OCI-LY3 (cell line): ENCODE measurements at regions not wholly inside any gene's neighbourhood (a gene's known extent, or its start where the extent isn't known, plus 50 kb on each side); places are given as distances from the start of the nearest gene placed in this dataset.

Experiments used
- H2AFZ ChIP-seq: fragments of 200-600, 300-600 bp; shearing (Covaris generic); 2 replicates; pipeline ENCODE4 v1.6.0; 2014; ENCODE audit warnings: antibody characterized with exemption, low read depth, low read length
- H3K27ac ChIP-seq: fragments of 200-600, 300-600 bp; sonication (generic); 2 replicates; pipeline ENCODE4 v1.5.1; 2014; ENCODE audit warnings: mild to moderate bottlenecking, low read length, moderate library complexity, mixed read lengths
- H3K27me3 ChIP-seq: fragments of 200-600, 300-600 bp; sonication (generic); 2 replicates; pipeline ENCODE4 v1.6.1; 2014; ENCODE audit warnings: low read depth, low read length, mixed read lengths
- H3K36me3 ChIP-seq: fragments of 200-600, 300-600 bp; sonication (generic); replicated peaks from 2 replicates; pipeline ENCODE3; 2014; ENCODE audit warnings: low read depth, low read length, mixed read lengths
- H3K4me1 ChIP-seq: fragments of 300-600, 200-600 bp; sonication (generic); 2 replicates; pipeline ENCODE4 v1.6.1; 2014; ENCODE audit warnings: low read length, mixed read lengths
- H3K4me2 ChIP-seq: fragments of 200-600, 300-600 bp; sonication (generic); 2 replicates; pipeline ENCODE4 v1.6.1; 2014; ENCODE audit warnings: low read length, mixed read lengths
- H3K4me3 ChIP-seq: fragments of 300-600, 200-600 bp; sonication (generic); 2 replicates; pipeline ENCODE4 v1.5.1; 2014; ENCODE audit warnings: antibody characterized with exemption, mild to moderate bottlenecking, low read length, moderate library complexity
- H3K79me2 ChIP-seq: fragments of 300-600, 200-600 bp; shearing (Covaris generic); 2 replicates; pipeline ENCODE4 v1.6.1; 2014; ENCODE audit warnings: mild to moderate bottlenecking, low read length, mixed read lengths
- H3K9ac ChIP-seq: fragments of 300-600, 200-600 bp; shearing (Covaris generic); 2 replicates; pipeline ENCODE4 v1.6.0; 2014; ENCODE audit warnings: mild to moderate bottlenecking, low read length, moderate library complexity
- H3K9me3 ChIP-seq: fragments of 200-600, 300-600 bp; shearing (Covaris generic); 2 replicates; pipeline ENCODE4 v1.6.1; 2014; ENCODE audit warnings: low read length, mixed read lengths; ENCODE audit not compliant: insufficient read depth
- H4K20me1 ChIP-seq: fragments of 200-600, 300-600 bp; sonication (generic); 2 replicates; pipeline ENCODE4 v1.6.1; 2016; ENCODE audit warnings: low read length, mixed read lengths; ENCODE audit not compliant: insufficient read depth
- EZH2phosphoT487 ChIP-seq: fragments of 200-600 bp; shearing (Covaris generic); IDR thresholded peaks from 2 replicates; pipeline ENCODE4 v1.6.1; 2018; ENCODE audit warnings: antibody characterized with exemption, mixed run types, low read depth
- TF ChIP-seq, protein P1 (sequence below): fragments of 200-600, 300-600 bp; sonication (generic); IDR thresholded peaks from 2 replicates; pipeline ENCODE4 v1.5.1; 2014; ENCODE audit warnings: antibody characterized with exemption, low read length, low read depth

DNA sequence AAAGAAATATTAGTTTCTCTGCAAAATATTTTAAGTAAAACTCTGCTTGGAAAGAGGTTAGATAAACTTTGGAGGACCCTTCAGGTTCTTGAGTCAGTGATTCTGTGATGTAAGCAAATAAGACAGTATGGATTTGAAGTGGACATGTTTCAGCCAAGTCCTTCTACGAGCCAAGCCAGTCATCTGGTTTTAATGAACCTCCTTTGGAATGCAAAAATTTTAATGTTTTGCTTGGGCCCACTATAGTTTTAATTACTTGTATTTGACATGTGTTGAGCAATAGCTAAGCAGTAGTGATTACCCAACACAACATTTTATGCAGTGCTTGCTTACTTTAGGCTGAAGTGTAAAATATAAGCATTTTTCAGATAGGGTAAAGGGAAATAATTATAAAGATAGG, 296.3 kb upstream of the SEMA3D start:
- TF ChIP-seq EZH2phosphoT487 = no peak
- TF ChIP-seq, protein P1, sequence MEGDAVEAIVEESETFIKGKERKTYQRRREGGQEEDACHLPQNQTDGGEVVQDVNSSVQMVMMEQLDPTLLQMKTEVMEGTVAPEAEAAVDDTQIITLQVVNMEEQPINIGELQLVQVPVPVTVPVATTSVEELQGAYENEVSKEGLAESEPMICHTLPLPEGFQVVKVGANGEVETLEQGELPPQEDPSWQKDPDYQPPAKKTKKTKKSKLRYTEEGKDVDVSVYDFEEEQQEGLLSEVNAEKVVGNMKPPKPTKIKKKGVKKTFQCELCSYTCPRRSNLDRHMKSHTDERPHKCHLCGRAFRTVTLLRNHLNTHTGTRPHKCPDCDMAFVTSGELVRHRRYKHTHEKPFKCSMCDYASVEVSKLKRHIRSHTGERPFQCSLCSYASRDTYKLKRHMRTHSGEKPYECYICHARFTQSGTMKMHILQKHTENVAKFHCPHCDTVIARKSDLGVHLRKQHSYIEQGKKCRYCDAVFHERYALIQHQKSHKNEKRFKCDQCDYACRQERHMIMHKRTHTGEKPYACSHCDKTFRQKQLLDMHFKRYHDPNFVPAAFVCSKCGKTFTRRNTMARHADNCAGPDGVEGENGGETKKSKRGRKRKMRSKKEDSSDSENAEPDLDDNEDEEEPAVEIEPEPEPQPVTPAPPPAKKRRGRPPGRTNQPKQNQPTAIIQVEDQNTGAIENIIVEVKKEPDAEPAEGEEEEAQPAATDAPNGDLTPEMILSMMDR = no peak
- H3K4me2 ChIP-seq = no peak overlapping the region
- no peaks in the 10 kb centered on the region for H3K4me1 ChIP-seq
- H2AFZ ChIP-seq = no peak overlapping the region
- H3K36me3 ChIP-seq = no peaks in the 10 kb centered on the region
- no peak overlapping the region for H3K9ac ChIP-seq
- H3K79me2 ChIP-seq = no peaks in the 10 kb centered on the region
- no peaks in the 10 kb centered on the region for H4K20me1 ChIP-seq
- no peak overlapping the region for H3K4me3 ChIP-seq
- no peaks in the 10 kb centered on the region for H3K27me3 ChIP-seq
- H3K9me3 ChIP-seq = no peaks in the 10 kb centered on the region
- no peak overlapping the region for H3K27ac ChIP-seq

DNA sequence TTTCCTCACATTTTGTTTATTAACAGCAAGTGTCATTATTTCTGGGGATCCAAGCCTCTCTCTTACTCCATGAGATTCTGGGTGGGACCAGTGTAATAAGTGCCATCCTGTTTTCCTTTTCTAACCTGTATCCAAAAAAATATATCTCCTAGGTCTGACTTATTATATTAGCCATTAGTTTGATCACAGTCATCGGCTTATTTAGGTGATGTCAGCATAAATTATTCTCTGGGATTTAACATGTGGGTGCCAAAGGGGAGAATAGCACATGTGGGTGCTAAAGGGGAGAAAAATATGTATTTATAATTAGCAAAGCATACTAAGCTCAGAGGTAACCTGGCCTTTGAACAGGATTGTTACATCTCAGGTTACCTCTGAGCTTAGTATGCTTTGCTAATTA, 293.8 kb upstream of the SEMA3D start:
- H3K9me3 ChIP-seq = no peaks in the 10 kb centered on the region
- H2AFZ ChIP-seq = no peak overlapping the region
- H3K27ac ChIP-seq = no peak overlapping the region
- H3K27me3 ChIP-seq = no peaks in the 10 kb centered on the region
- no peaks in the 10 kb centered on the region for H3K79me2 ChIP-seq
- no peaks in the 10 kb centered on the region for H3K4me1 ChIP-seq
- no peak overlapping the region for H3K4me2 ChIP-seq
- H4K20me1 ChIP-seq = no peaks in the 10 kb centered on the region
- no peak overlapping the region for H3K4me3 ChIP-seq
- H3K9ac ChIP-seq = no peak overlapping the region
- TF ChIP-seq EZH2phosphoT487 = no peak
- TF ChIP-seq, protein P1 = no peak
- no peaks in the 10 kb centered on the region for H3K36me3 ChIP-seq

DNA sequence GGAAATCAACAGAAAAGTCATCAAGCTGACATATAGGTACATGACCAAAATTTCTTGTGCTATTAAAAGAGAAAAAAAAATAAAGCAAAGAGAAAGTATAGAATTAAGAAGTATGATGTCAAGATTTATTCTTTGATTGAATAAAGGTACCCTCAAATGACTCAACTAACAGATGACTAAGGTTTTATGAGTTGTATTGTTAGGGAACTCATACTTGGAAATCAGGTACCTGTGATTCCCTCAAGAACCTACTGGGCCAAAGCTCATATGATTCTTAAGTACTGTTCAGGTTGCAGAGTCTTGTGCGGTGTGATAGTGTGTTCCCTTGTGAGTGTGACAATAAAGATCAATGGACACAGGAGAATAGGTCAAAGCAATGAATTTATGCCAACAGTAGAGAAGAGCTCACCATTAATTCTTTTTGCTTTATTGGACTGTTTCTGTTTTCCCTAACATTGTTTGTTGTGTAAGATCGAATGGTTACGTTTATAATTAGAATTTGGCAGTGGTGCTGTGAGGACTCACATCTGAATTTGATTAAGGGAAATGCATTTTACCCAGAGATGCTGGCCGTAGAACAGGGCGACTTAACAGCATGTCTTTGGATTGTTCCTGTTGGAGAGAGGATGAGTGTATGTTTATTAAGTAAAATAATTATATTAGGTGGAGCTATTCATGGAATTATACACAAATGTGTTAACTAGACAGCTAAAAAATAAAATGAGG, 293.2 kb upstream of the SEMA3D start:
- Histone ChIP-seq H3K36me3 (no peaks in the 10 kb centered on the region), H3K4me2 (no peak overlapping the region), H4K20me1 (no peaks in the 10 kb centered on the region), H2AFZ (no peak overlapping the region), H3K27me3 (no peaks in the 10 kb centered on the region), H3K4me1 (peaks cover under 1% of the 10 kb centered on the region), H3K9me3 (no peaks in the 10 kb centered on the region), H3K79me2 (no peaks in the 10 kb centered on the region), H3K9ac (no peak overlapping the region), H3K4me3 (no peak overlapping the region), H3K27ac (no peak overlapping the region)
- no peak for TF ChIP-seq EZH2phosphoT487
- TF ChIP-seq, protein P1 = no peak

DNA sequence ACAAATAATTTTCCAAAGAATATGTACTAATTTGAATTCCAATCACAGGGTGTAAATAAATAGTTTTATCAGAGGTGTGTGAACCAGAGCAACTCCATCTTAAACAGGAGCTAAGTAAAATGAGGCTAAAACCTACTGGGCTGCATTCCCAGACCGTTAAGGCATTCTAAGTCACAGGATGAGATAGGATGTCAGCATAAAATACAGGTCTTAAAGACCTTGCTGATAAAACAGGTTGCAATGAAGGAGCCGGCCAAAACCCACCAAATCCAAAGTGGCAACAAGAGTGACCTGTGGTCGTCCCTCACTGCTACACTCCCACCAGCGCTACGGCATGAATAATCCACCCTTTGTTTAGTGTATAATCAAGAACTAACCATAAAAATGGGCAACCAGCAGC, 291.7 kb upstream of the SEMA3D start:
- no peak overlapping the region for H3K4me2 ChIP-seq
- H4K20me1 ChIP-seq = no peaks in the 10 kb centered on the region
- H3K4me3 ChIP-seq = no peak overlapping the region
- H3K9me3 ChIP-seq = no peaks in the 10 kb centered on the region
- TF ChIP-seq, protein P1 = no peak
- no peak for TF ChIP-seq EZH2phosphoT487
- H3K9ac ChIP-seq = no peak overlapping the region
- peaks cover 16% of the 10 kb centered on the region for H3K4me1 ChIP-seq
- no peaks in the 10 kb centered on the region for H3K27me3 ChIP-seq
- no peaks in the 10 kb centered on the region for H3K36me3 ChIP-seq
- H3K79me2 ChIP-seq = no peaks in the 10 kb centered on the region
- no peak overlapping the region for H2AFZ ChIP-seq
- H3K27ac ChIP-seq = no peak overlapping the region
